HUES64 (cell line): ENCODE measurements at regions not wholly inside any gene's neighbourhood (a gene's known extent, or its start where the extent isn't known, plus 50 kb on each side); places are given as distances from the start of the nearest gene placed in this dataset.

Experiments used
- H3K27ac ChIP-seq: 2 replicates; pipeline ENCODE4 v1.7.0; 2013; ENCODE audit warnings: low read depth, low read length, inconsistent platforms
- H3K27me3 ChIP-seq: 2 replicates; pipeline ENCODE4 v1.6.1; 2013; ENCODE audit warnings: mild to moderate bottlenecking, low read length; ENCODE audit not compliant: insufficient read depth
- H3K36me3 ChIP-seq: 2 replicates; pipeline ENCODE4 v1.6.1; 2013; ENCODE audit warnings: mild to moderate bottlenecking, low read length; ENCODE audit not compliant: insufficient read depth
- H3K4me1 ChIP-seq: 2 replicates; pipeline ENCODE4 v1.6.1; 2013; ENCODE audit warnings: mild to moderate bottlenecking, low read length, moderate library complexity; ENCODE audit not compliant: insufficient read depth
- H3K4me3 ChIP-seq: 2 replicates; pipeline ENCODE4 v1.5.1; 2013; ENCODE audit warnings: mild to moderate bottlenecking, low read length, moderate library complexity
- H3K9ac ChIP-seq: 2 replicates; pipeline ENCODE4 v1.6.1; 2013; ENCODE audit warnings: mild to moderate bottlenecking, low read depth, low read length
- H3K9me3 ChIP-seq: 2 replicates; pipeline ENCODE4 v1.6.1; 2013; ENCODE audit warnings: low read depth, low read length; ENCODE audit not compliant: insufficient read depth
- WGBS: fragments of 150-250, 120-280 bp; methylation state at CpG from one replicate; pipeline ENCODE4 v1.1.7; 2013; ENCODE audit warnings: missing lambda C conversion rate; 5-methylcytosine and 5-hydroxymethylcytosine counted together

DNA sequence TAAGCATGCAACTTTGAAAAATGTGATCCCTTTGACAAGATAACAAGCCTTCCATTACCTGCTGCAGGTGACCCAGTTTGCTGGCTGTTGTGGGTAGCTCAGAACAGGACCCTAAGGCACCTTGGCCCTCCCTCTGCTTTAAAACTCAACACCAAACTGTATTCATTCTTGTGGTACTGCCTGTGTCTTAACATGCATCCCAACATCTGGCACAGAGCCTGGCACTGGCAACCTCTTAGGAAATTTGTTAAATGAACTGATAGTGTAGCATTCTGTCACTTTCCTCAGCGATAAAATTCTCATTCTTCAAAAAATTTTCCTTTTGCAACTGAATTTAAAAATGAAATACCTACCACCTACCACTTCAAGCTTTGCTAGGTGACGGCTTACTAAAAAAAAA, 287.3 kb upstream of the ADAMTS9 start:
- WGBS, result 100% methylated on average over 2 of the region's 2 CpGs
- no peak overlapping the region for H3K9ac ChIP-seq
- H3K27me3 ChIP-seq, result no peaks in the 10 kb centered on the region
- no peak overlapping the region for H3K27ac ChIP-seq
- peaks cover 12% of the 10 kb centered on the region; the same call in 1 of the 2 replicates for H3K4me1 ChIP-seq
- H3K9me3 ChIP-seq, result no peaks in the 10 kb centered on the region
- no peak overlapping the region for H3K4me3 ChIP-seq
- no peaks in the 10 kb centered on the region for H3K36me3 ChIP-seq

DNA sequence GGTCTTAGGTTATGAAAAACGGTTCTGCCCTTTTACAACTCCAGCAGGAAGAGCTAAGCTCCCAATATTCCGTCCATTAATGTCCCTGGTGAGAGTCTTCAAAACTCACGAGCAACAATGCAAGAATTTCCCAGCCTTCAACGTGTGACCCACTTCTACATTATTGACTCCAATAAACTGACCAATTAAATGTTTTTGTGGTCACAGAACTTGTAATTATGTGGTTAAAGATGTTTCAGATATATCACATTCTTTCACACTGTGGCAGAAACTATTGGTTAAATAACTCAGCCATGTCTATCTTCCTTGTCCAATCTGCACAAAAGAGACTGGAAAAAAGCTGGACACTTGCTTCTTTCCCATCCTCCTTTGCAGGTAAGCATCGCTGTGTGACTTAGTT, 286.6 kb upstream of the ADAMTS9 start:
- no peaks in the 10 kb centered on the region for H3K27me3 ChIP-seq

DNA sequence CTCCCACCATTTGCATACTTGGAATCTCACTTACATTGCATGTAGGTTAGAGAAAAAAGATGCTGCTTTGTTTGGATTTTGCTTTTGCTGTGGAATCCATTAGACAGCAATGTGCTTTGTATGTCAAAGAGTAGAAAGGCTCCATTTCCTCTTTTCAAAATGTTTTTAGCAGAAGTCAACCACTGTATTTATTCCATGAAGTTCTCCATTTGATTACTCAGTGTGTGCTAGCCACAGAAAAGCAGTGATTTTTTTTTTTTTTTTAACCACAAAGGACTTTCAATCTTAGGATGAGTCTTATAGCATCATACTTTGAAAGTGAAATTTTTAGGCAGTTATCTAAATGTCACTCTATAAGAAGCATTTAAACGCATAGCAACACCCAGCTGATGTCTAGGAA, 285.0 kb upstream of the ADAMTS9 start:
- Histone ChIP-seq H3K36me3 (no peaks in the 10 kb centered on the region), H3K4me1 (peaks cover 10% of the 10 kb centered on the region; the same call in 1 of the 2 replicates), H3K27me3 (no peaks in the 10 kb centered on the region), H3K9ac (no peak overlapping the region), H3K4me3 (no peak overlapping the region), H3K9me3 (no peaks in the 10 kb centered on the region), H3K27ac (no peak overlapping the region)
- 93% methylated on average over 1 of the region's 1 CpG for WGBS

More for the DNA sequence above, 286.6 kb upstream of the ADAMTS9 start:
- WGBS, result 94% methylated on average over 5 of the region's 5 CpGs
- Histone ChIP-seq H3K36me3 (no peaks in the 10 kb centered on the region), H3K9ac (no peak overlapping the region), H3K9me3 (no peaks in the 10 kb centered on the region), H3K27ac (no peak overlapping the region), H3K4me3 (no peak overlapping the region), H3K4me1 (peaks cover 12% of the 10 kb centered on the region; the same call in 1 of the 2 replicates)

DNA sequence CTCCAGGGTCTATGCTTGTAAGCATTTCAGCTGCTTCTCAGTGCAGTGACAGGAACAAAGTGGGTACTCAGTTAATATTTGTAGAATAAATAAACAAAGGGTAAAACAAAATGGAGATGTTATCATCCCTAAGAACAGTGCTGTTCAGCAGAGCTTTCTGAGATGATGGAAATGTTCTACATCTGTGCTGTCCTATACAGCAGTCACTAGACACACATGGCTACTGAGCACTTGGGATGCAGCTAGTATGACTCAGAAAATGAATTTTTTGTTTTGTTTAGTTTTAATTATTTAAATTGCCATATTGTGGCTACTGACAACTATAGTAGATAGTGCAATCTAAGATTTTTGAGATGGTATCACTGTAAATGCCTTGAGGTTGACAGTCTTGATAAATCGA, 283.8 kb upstream of the ADAMTS9 start:
- Histone ChIP-seq H3K27me3 (no peaks in the 10 kb centered on the region), H3K4me3 (no peak overlapping the region), H3K9ac (no peak overlapping the region), H3K36me3 (no peaks in the 10 kb centered on the region), H3K4me1 (no peaks in the 10 kb centered on the region), H3K27ac (no peak overlapping the region), H3K9me3 (no peaks in the 10 kb centered on the region)
- WGBS, result 52% methylated on average over 1 of the region's 1 CpG

DNA sequence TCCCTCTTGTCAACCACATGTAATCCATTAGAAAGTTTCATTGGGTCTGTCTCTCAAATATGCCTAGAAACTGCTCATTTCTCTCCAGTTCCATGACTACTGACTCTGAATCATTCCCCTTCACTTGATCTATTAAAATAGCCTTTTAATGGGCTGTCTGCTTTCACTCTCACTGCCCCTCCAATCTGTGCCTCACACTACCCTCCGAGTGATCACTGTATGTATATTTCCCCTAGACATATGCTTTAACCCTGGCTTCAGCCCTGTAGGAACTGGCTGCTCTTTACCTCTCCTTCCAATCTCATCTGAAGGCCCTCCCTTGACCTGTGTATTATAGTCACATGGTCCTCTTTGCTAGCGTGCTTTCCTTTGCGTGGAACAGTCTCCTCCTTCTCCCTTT, 282.8 kb upstream of the ADAMTS9 start:
- 73% methylated on average over 3 of the region's 3 CpGs for WGBS
- Histone ChIP-seq H3K9ac (no peak overlapping the region), H3K4me3 (no peak overlapping the region), H3K36me3 (no peaks in the 10 kb centered on the region), H3K4me1 (no peaks in the 10 kb centered on the region), H3K9me3 (no peaks in the 10 kb centered on the region), H3K27me3 (no peaks in the 10 kb centered on the region), H3K27ac (no peak overlapping the region)

DNA sequence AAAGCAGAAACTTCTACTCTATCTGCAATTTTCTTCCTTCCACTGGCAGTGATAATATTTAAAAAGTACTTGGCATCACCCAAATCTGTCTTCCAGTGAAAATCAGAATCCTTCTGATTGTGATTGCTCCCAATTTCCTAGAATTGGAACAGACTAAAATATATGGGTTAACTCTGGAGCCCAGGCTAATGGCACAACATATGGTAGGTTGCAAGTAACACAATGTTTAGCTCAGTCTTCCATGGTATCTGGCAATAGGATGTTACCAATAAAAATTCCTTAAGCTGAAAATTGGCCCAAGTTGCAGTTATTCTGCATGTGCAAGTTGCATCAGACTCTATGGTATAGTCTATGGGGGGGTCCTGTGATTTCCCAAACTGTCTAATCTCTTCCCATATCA, 273.5 kb upstream of the ADAMTS9 start:
- Histone ChIP-seq H3K36me3 (no peaks in the 10 kb centered on the region), H3K4me3 (no peak overlapping the region), H3K27ac (no peak overlapping the region), H3K4me1 (no peaks in the 10 kb centered on the region), H3K9ac (no peak overlapping the region), H3K27me3 (no peaks in the 10 kb centered on the region), H3K9me3 (no peaks in the 10 kb centered on the region)

DNA sequence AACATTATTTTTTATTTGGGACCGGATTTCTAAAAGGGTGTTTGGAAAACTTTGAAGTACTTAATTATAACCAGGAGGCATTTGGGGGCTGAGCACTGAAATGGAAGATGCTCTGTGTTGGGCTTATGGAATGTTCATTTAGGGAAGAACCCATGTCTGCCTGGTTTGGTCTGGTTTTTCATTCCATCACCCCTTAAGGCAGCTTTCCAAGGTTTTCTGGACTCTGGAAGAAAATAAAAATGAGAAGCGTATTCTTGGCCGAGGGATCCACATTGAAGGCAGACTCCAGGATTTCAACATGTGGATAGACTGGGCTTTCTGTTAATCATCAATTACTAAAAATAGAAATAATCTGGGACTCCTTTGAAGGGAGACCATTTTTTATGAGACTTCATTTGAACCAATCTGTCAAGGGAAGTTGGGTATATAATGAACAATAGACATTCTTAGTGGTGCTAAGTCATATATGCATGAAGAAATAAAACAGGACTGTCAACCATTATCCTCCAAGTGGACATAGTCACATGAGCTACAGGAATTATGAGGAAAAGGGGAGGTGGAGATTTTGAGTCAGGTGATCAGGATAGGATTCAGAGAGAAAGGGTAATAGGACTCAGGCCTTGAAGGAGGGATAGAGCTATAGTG, 270.5 kb upstream of the ADAMTS9 start:
- 90% methylated on average over 3 of the region's 3 CpGs for WGBS

DNA sequence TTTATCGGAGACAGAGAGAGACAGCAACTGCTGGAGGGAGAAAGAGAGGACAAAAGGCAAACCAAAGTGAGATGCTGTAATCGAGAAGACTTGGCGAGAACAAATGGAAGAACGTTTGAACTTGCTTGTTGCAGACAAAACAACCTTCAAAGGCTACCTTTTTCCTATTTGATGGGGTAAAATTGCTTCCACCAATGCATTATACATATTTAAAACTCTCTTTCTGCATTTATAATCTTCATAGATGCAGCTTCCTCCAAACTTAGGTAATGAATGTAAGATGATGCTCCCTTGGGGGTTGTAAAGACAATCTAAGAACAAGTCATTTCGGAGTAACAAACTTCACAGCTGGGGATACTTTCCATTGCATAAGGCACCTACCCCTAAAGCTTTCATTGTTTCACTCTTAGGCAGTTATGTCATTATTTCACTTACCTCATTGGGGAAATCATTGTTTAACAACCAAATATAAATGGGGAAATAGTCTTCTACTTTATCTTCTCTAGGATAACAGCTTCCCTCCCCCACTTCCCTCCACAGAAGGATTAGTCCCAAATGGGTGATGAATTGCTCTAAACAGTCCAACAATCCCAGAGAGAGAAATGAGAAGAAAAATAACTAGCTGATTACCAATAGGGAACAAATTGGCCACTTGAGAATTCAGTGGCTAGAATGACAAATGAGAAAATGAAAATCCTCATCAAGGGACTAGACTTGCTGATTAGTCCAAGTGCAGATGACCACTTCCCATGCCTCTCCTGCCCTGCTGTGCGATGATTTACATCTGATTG, 269.8 kb upstream of the ADAMTS9 start:
- Histone ChIP-seq H3K4me3 (no peak overlapping the region), H3K4me1 (no peaks in the 10 kb centered on the region), H3K36me3 (no peaks in the 10 kb centered on the region), H3K27me3 (no peaks in the 10 kb centered on the region), H3K9ac (no peak overlapping the region), H3K27ac (no peak overlapping the region), H3K9me3 (no peaks in the 10 kb centered on the region)
- WGBS, result 90% methylated on average over 5 of the region's 6 CpGs

More for the DNA sequence above, 270.5 kb upstream of the ADAMTS9 start:
- Histone ChIP-seq H3K27ac (no peak overlapping the region), H3K9ac (no peak overlapping the region), H3K4me3 (no peak overlapping the region), H3K27me3 (no peaks in the 10 kb centered on the region), H3K36me3 (no peaks in the 10 kb centered on the region), H3K9me3 (no peaks in the 10 kb centered on the region), H3K4me1 (no peaks in the 10 kb centered on the region)

DNA sequence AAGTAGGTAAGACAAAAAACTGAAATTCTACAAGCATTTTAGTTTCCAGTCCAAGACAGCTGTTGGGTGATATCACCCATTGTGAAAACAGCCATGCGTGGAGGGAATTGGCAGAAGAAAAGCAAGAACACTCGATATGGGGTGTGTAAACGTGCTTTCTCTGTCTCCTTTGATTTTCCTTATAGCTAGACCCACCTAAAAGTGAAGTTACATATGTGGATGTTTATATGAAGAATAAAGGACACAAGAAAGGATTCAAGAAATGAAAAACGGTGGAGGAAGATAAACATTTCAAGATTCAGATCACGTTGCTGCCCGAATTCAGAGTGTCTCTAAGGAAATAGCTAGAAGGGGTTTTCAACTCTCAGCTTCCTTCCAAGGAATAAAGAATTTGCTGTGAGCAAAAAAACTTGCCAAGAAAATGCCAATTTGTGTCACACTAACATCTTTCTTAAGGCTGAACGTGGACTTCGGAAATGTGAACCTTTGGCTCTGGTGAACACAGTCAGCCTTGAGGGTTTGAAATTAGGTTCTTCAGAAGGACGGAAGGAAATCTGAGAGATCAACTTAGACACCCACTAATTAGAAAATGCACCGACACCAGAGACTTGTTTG, 269.0 kb upstream of the ADAMTS9 start:
- Histone ChIP-seq H3K27ac (no peak overlapping the region), H3K9me3 (no peaks in the 10 kb centered on the region), H3K9ac (no peak overlapping the region), H3K4me3 (no peak overlapping the region), H3K27me3 (no peaks in the 10 kb centered on the region), H3K4me1 (no peaks in the 10 kb centered on the region), H3K36me3 (no peaks in the 10 kb centered on the region)
- 96% methylated on average over 10 of the region's 10 CpGs for WGBS

DNA sequence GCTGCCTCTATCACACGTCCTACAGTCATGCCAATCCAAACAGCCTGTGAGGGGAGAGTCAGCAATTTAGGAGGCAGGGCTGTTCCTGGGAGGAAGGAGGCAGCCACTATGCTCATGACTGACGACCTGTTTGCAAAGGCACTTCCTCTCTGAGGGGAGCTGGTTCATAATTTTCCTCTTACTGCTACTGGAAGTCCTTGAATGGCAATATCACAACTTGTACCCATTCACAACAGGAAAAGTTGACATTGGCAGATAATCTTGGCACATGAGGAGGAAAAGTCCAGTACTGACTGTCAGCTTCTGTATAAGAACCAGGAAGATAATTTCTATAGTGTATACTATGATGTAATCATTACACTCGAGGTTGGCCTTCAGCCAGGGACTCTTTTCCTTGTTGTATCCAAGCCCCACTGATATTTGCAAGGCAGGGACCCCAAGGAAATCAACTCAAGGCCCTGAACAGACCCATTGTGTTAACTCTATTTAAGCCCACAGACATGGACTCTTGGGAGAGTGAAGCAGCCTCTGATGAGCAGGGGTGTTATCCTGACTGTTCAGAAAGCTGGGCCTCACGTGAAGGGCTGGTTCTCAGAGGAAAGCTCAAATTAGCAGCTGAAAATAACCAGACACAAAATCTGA, 267.3 kb upstream of the ADAMTS9 start:
- Histone ChIP-seq H3K9me3 (no peaks in the 10 kb centered on the region), H3K4me3 (no peak overlapping the region), H3K27me3 (no peaks in the 10 kb centered on the region), H3K36me3 (no peaks in the 10 kb centered on the region), H3K9ac (no peak overlapping the region), H3K4me1 (no peaks in the 10 kb centered on the region), H3K27ac (no peak overlapping the region)
- 70% methylated on average over 3 of the region's 4 CpGs for WGBS

DNA sequence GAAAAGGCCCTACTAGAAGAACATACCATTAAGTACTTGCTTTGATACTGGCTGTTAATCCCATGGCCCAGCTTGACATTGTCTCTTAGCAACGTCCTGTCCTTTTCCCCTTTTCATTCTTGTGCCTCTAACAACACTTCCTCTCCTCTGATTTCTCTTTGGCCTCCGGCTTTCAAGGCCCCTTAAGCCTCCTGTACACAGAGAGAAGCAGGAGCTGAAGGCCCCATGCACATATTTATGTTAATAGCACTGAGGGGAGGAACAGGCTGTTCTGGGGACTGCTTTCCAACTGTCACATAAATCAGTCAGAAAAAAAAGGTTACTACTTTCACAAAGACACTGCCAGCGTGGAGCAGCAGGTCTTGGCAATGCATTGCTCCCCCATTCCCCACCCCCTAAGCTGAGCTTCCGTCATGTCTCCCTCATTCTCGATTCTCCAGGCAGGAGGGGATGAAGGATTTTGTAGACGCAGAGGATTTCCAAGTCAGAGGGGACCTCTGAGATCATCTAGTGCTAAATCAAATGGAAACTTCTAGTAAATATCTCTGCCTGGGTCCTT, 257.4 kb upstream of the ADAMTS9 start:
- 15% methylated on average over 4 of the region's 6 CpGs for WGBS
- Histone ChIP-seq H3K4me3 (peak overlapping the region; percentile 6; the same call in 1 of the 2 replicates), H3K9ac (peak overlapping the region; percentile 21; the same call in 1 of the 2 replicates), H3K27ac (peak overlapping the region; percentile 65), H3K9me3 (no peaks in the 10 kb centered on the region), H3K36me3 (no peaks in the 10 kb centered on the region), H3K27me3 (no peaks in the 10 kb centered on the region), H3K4me1 (peaks cover 21% of the 10 kb centered on the region)
